CD14-positive monocyte (primary cell): ENCODE measurements at regions not wholly inside any gene's neighbourhood (a gene's known extent, or its start where the extent isn't known, plus 50 kb on each side); places are given as distances from the start of the nearest gene placed in this dataset.

Experiments used
- DNase-seq, 3 donors: peaks; one replicate each; pipeline ENCODE4 v3.0.0-alpha.2; 2011 to 2022
- H2AFZ ChIP-seq: 2 replicates; pipeline ENCODE4 v1.6.0; 2012; ENCODE audit warnings: mild to moderate bottlenecking, low read depth, low read length, inconsistent platforms; ENCODE audit not compliant: insufficient read depth, poor library complexity, severe bottlenecking
- H3K27ac ChIP-seq, 2 donors: 1 replicate in 1 of 2; 2 replicates in 1 of 2; pipeline ENCODE4 v1.5.1; 2012 to 2013; ENCODE audit warnings: low read length in 2 of 2, control low read depth in 1 of 2, inconsistent platforms in 1 of 2, low read depth in 1 of 2, mild to moderate bottlenecking in 1 of 2
- H3K27me3 ChIP-seq, 2 donors: one replicate each; pipeline versions ENCODE4 v1.6.0 to v1.6.1; 2011 to 2013; ENCODE audit warnings: low read length in 2 of 2; ENCODE audit not compliant: control insufficient read depth in 2 of 2, insufficient read depth in 2 of 2
- H3K36me3 ChIP-seq, 2 donors: replicated peaks in 1 of 2; 1 replicate in 1 of 2; 2 replicates in 1 of 2; pipeline versions ENCODE4 v1.5.1 to v1.6.1; 2012 to 2013; ENCODE audit warnings: low read length in 2 of 2, control low read depth in 1 of 2, inconsistent platforms in 1 of 2, mild to moderate bottlenecking in 1 of 2; ENCODE audit not compliant: insufficient read depth in 2 of 2, control insufficient read depth in 1 of 2
- H3K4me1 ChIP-seq, 2 donors: 1 replicate in 1 of 2; 2 replicates in 1 of 2; pipeline versions ENCODE4 v1.5.1 to v1.6.1; 2012 to 2013; ENCODE audit warnings: low read length in 2 of 2, control low read depth in 1 of 2, inconsistent platforms in 1 of 2, mild to moderate bottlenecking in 1 of 2, moderate library complexity in 1 of 2; ENCODE audit not compliant: insufficient read depth in 2 of 2, control insufficient read depth in 1 of 2
- H3K4me2 ChIP-seq: replicated peaks from 2 replicates; pipeline ENCODE3; 2012; ENCODE audit warnings: low read length, moderate library complexity, mild to moderate bottlenecking; ENCODE audit not compliant: poor library complexity, severe bottlenecking; ENCODE audit errors: extremely low read depth
- H3K4me3 ChIP-seq, 3 experiments: fragments of 200-600 bp in 1 of 3; sonication (generic) in 1 of 3; replicated peaks in 1 of 3; 1 replicate in 2 of 3; 2 replicates in 1 of 3; pipeline ENCODE4 v1.5.1; 2011 to 2013; ENCODE audit warnings: low read length in 3 of 3, mild to moderate bottlenecking in 3 of 3, control low read depth in 2 of 3, low read depth in 2 of 3, inconsistent platforms in 1 of 3, moderate library complexity in 1 of 3
- H3K79me2 ChIP-seq: 2 replicates; pipeline ENCODE4 v1.6.0; 2012; ENCODE audit warnings: mild to moderate bottlenecking, control low read depth, inconsistent platforms, low read length, moderate library complexity; ENCODE audit not compliant: insufficient read depth
- H3K9ac ChIP-seq: 2 replicates; pipeline ENCODE4 v1.6.0; 2017; ENCODE audit warnings: low read length, mild to moderate bottlenecking; ENCODE audit not compliant: insufficient read depth, poor library complexity, severe bottlenecking
- H3K9me3 ChIP-seq, 2 donors: replicated peaks in 1 of 2; 1 replicate in 1 of 2; 2 replicates in 1 of 2; pipeline versions ENCODE4 v1.5.1 to v1.6.1; 2012 to 2013; ENCODE audit warnings: low read length in 2 of 2, control low read depth in 1 of 2; ENCODE audit not compliant: control insufficient read depth in 1 of 2, insufficient read depth in 1 of 2
- H4K20me1 ChIP-seq: 2 replicates; pipeline ENCODE4 v1.6.0; 2012; ENCODE audit warnings: mild to moderate bottlenecking, low read length, control low read depth, moderate library complexity; ENCODE audit not compliant: insufficient read depth
- H3K27ac Mint-ChIP-seq, 7 donors: one replicate each; pipeline ENCODE4 v1.8.0; 2020; ENCODE audit warnings: mild to moderate bottlenecking in 7 of 7, mixed read lengths in 7 of 7, moderate library complexity in 6 of 7, inconsistent platforms in 2 of 7
- H3K27me3 Mint-ChIP-seq, 3 donors: one replicate each; pipeline ENCODE4 v1.8.0; 2021 to 2022; ENCODE audit warnings: low read depth in 3 of 3, mild to moderate bottlenecking in 3 of 3, mixed read lengths in 3 of 3, moderate library complexity in 3 of 3, inconsistent platforms in 1 of 3
- H3K36me3 Mint-ChIP-seq, 2 donors: one replicate each; pipeline ENCODE4 v1.8.0; 2020; ENCODE audit warnings: mixed read lengths in 2 of 2, inconsistent platforms in 1 of 2, mild to moderate bottlenecking in 1 of 2
- H3K4me1 Mint-ChIP-seq: one replicate; pipeline ENCODE4 v1.8.0; 2020; ENCODE audit warnings: mild to moderate bottlenecking, mixed read lengths
- H3K4me3 Mint-ChIP-seq, 2 donors: one replicate each; pipeline ENCODE4 v1.8.0; 2020; ENCODE audit warnings: mild to moderate bottlenecking in 2 of 2, mixed read lengths in 2 of 2, moderate library complexity in 1 of 2
- H3K9me3 Mint-ChIP-seq, 7 donors: one replicate each; pipeline ENCODE4 v1.8.0; 2020 to 2022; ENCODE audit warnings: mixed read lengths in 7 of 7, mild to moderate bottlenecking in 6 of 7, moderate library complexity in 6 of 7, inconsistent platforms in 2 of 7
- CTCF ChIP-seq: fragments of 200-600 bp; IDR thresholded peaks from one replicate; pipeline ENCODE4 v1.8.0; 2022; ENCODE audit warnings: antibody characterized with exemption, mild to moderate bottlenecking
- WGBS: methylation state at CpG from one replicate; pipeline ENCODE4 v1.1.5; 2013; ENCODE audit warnings: missing lambda C conversion rate; ENCODE audit not compliant: insufficient coverage; 5-methylcytosine and 5-hydroxymethylcytosine counted together
- intact Hi-C, 2 donors: fragments of 100-400 bp; cut with micrococcal nuclease; formaldehyde crosslinking; loops; one replicate each; pipeline versions ENCODE4 v1.15.0 to v1.15.1; 2023

- Histone ChIP-seq H3K79me2 (no peaks in the 10 kb centered on the region), H4K20me1 (no peaks in the 10 kb centered on the region), H3K9me3 (no peaks in the 10 kb centered on the region), H3K27me3 (no peaks in the 10 kb centered on the region), H3K27ac (no peak overlapping the region), H3K36me3 (no peaks in the 10 kb centered on the region), H3K9ac (no peak overlapping the region), H3K4me1 (no peaks in the 10 kb centered on the region), H3K4me3 (peak overlapping the region in 1 of 3 experiments; percentile 7), H3K4me2 (no peak overlapping the region), H2AFZ (no peak overlapping the region)
- intact Hi-C loops, result no loop called here
- H3K4me3 Mint-ChIP-seq, result peak overlapping the region; percentile 59 to 83
- peak overlapping the region in 1 of 7 donors; percentile 60 for H3K27ac Mint-ChIP-seq
- peaks cover 9% of the 10 kb centered on the region for H3K4me1 Mint-ChIP-seq
- no peak for TF ChIP-seq CTCF
- no peaks in the 10 kb centered on the region for H3K27me3 Mint-ChIP-seq
- H3K9me3 Mint-ChIP-seq, result no peaks in the 10 kb centered on the region
- no peak for DNase-seq
- no peaks in the 10 kb centered on the region for H3K36me3 Mint-ChIP-seq
Measured at GRCh38 chrY:13149148-13149547, 244.5 kb downstream of the DDX3Y start.

GRCh38 chrY:13167698-13168097 is 263.0 kb downstream of the DDX3Y start:
- H3K4me2 ChIP-seq, result no peak overlapping the region
- Mint-ChIP-seq H3K27ac (no peak overlapping the region), H3K4me3 (no peak overlapping the region), H3K27me3 (peaks cover 0 to 2% (median 2%) of the 10 kb centered on the region in 3 donors), H3K9me3 (peaks cover 0 to 16% (median 0%) of the 10 kb centered on the region in 7 donors), H3K36me3 (no peaks in the 10 kb centered on the region), H3K4me1 (no peaks in the 10 kb centered on the region)
- no peaks in the 10 kb centered on the region for H3K36me3 ChIP-seq
- no peaks in the 10 kb centered on the region for H3K27me3 ChIP-seq
- H3K79me2 ChIP-seq, result no peaks in the 10 kb centered on the region
- no peak overlapping the region for H3K4me3 ChIP-seq
- no peaks in the 10 kb centered on the region for H4K20me1 ChIP-seq
- H3K4me1 ChIP-seq, result no peaks in the 10 kb centered on the region
- intact Hi-C loops, result no loop called here
- no CpG with 5 or more reads among the region's 1 CpG for WGBS
- no peak overlapping the region for H2AFZ ChIP-seq
- no peak for TF ChIP-seq CTCF
- no peak overlapping the region for H3K9ac ChIP-seq
- peaks cover 0 to 3% of the 10 kb centered on the region in 2 donors for H3K9me3 ChIP-seq
- no peak overlapping the region for H3K27ac ChIP-seq
- DNase-seq, result no peak
